Transverse colon (tissue), 4 donors: ENCODE measurements at regions not wholly inside any gene's neighbourhood (a gene's known extent, or its start where the extent isn't known, plus 50 kb on each side); places are given as distances from the start of the nearest gene placed in this dataset.

Source experiments
- DNase-seq: peaks from one replicate; pipeline ENCODE4 v3.0.0-alpha.2; 2019
- H3K27ac ChIP-seq, 4 donors: fragments of 200-600 bp; sonication (generic); 2 replicates each; pipeline ENCODE4 v1.5.1; 2016 to 2018; ENCODE audit warnings: inconsistent platforms in 4 of 4
- H3K27me3 ChIP-seq: fragments of 200-600 bp; sonication (generic); 2 replicates; pipeline ENCODE4 v1.5.1; 2017; ENCODE audit warnings: inconsistent platforms
- H3K36me3 ChIP-seq, 4 donors: fragments of 200-600 bp; sonication (generic); 2 replicates each; pipeline ENCODE4 v1.5.1; 2017 to 2019; ENCODE audit warnings: inconsistent platforms in 4 of 4
- H3K4me1 ChIP-seq, 4 donors: fragments of 200-600 bp; sonication (generic); 2 replicates each; pipeline ENCODE4 v1.5.1; 2017 to 2020; ENCODE audit warnings: inconsistent platforms in 4 of 4
- H3K4me3 ChIP-seq, 4 donors: fragments of 200-600 bp; sonication (generic); 1 replicate in 1 of 4; 2 replicates in 3 of 4; pipeline versions ENCODE4 v1.5.1 to v1.6.1; 2017 to 2019; ENCODE audit warnings: inconsistent platforms in 4 of 4
- H3K9me3 ChIP-seq, 2 donors: fragments of 200-600 bp; sonication (generic); 2 replicates each; pipeline ENCODE4 v1.5.1; 2017 to 2019; ENCODE audit warnings: inconsistent platforms in 2 of 2
- EP300 ChIP-seq: sonication (generic); formaldehyde crosslinking; IDR thresholded peaks from one replicate; pipeline ENCODE4 v1.6.1; 2017; ENCODE audit warnings: antibody characterized with exemption, low read depth
- POLR2A ChIP-seq: fragments of 450-650 bp; IDR thresholded peaks from one replicate; pipeline ENCODE4 v1.6.1; 2016; ENCODE audit warnings: antibody characterized with exemption, mild to moderate bottlenecking, moderate library complexity
- POLR2AphosphoS5 ChIP-seq, 3 donors: sonication (generic); formaldehyde crosslinking; IDR thresholded peaks; one replicate each; pipeline ENCODE4 v1.6.1; 2016; ENCODE audit warnings: antibody characterized with exemption in 3 of 3
- WGBS, 2 donors: methylation state at CpG; one replicate each; pipeline ENCODE4 v1.1.5; 2018; ENCODE audit warnings: low coverage in 1 of 2; 5-methylcytosine and 5-hydroxymethylcytosine counted together
- in situ Hi-C, 4 donors: fragments of 200-750 bp; cut with MboI; loops; one replicate each; pipeline versions ENCODE4 v1.15.0 to v1.15.1; 2017; ENCODE audit warnings: low sequenced_read_pairs in 3 of 4, low pct_ligation_motif_present in 1 of 4, low pct_unique_long_range_greater_than_20kb in 1 of 4
- intact Hi-C: fragments of 100-400 bp; cut with DNase I; formaldehyde crosslinking; loops from one replicate; pipeline ENCODE4 v1.15.1; 2023; ENCODE audit warnings: low total_unique reads
- TF ChIP-seq, protein P1 (sequence below), 5 experiments: fragments of 200-600 bp in 3 of 5; fragments of 450-650 bp in 2 of 5; sonication (generic) in 3 of 5; IDR thresholded peaks; 1 replicate in 2 of 5; 2 replicates in 3 of 5; pipeline ENCODE4 v1.5.1; 2016 to 2017; ENCODE audit warnings: antibody characterized with exemption in 5 of 5, inconsistent platforms in 3 of 5, mild to moderate bottlenecking in 2 of 5, moderate library complexity in 1 of 5

DNA sequence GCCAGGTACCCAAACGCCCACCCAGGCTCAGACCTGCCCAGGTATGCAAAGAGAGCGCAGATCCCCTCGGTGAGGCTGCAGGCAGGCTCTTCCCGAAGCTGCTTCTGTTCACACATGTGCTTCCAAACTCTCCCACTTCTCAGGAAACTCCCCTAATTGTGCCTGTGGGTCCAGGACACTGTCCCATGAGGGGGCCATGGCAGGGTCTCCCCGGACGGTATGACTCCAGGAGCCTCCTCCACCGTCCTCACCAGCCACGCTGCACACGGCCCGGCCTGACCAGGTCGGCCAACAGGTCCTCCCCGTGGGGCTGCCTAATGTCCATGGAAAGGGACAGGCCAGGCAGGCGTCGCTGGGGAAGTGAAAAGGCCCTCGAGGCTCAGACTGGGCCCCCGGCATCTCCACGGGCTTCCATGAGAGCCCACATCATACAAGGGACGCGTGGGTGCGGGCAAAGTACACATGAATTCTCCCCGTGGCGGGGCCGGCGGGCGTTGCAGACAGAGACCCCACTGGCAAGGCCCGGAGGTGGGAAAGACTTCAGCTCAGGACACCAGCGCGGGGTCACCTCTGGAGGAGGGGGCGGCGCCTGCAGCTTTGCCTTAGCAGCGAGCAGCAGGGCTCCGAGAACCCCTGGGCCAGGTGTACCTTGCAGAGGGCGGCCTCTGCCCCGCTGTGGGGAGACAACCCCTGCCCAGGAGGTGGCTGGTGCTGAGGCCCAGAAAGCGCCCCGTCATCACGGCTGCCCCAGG is 526.1 kb downstream of the BRD1 start:
- TF ChIP-seq, protein P1, sequence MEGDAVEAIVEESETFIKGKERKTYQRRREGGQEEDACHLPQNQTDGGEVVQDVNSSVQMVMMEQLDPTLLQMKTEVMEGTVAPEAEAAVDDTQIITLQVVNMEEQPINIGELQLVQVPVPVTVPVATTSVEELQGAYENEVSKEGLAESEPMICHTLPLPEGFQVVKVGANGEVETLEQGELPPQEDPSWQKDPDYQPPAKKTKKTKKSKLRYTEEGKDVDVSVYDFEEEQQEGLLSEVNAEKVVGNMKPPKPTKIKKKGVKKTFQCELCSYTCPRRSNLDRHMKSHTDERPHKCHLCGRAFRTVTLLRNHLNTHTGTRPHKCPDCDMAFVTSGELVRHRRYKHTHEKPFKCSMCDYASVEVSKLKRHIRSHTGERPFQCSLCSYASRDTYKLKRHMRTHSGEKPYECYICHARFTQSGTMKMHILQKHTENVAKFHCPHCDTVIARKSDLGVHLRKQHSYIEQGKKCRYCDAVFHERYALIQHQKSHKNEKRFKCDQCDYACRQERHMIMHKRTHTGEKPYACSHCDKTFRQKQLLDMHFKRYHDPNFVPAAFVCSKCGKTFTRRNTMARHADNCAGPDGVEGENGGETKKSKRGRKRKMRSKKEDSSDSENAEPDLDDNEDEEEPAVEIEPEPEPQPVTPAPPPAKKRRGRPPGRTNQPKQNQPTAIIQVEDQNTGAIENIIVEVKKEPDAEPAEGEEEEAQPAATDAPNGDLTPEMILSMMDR (IDR thresholded peaks at IDR 0.05) = no peak
- TF ChIP-seq POLR2AphosphoS5 (IDR thresholded peaks at IDR 0.05) (no peak), POLR2A (no peak), EP300 (no peak)
- Histone ChIP-seq H3K4me3 (no peak overlapping the region), H3K27me3 (peaks cover 23% of the 10 kb centered on the region), H3K9me3 (no peaks in the 10 kb centered on the region), H3K36me3 (no peaks in the 10 kb centered on the region), H3K27ac (no peak overlapping the region), H3K4me1 (peaks cover 0 to 4% (median 0%) of the 10 kb centered on the region in 4 donors)
- in situ Hi-C loops (no loop called here), intact Hi-C loops (loop anchor here (10.0 kb wide), 1 partner anchor 727 kb away; no protein-coding TSS in a partner anchor)
- DNase-seq = no peak
- 86 to 90% methylated on average over 2 to 32 of the region's 37 CpGs for whole genome bisulfite sequencing, 2 donors

DNA sequence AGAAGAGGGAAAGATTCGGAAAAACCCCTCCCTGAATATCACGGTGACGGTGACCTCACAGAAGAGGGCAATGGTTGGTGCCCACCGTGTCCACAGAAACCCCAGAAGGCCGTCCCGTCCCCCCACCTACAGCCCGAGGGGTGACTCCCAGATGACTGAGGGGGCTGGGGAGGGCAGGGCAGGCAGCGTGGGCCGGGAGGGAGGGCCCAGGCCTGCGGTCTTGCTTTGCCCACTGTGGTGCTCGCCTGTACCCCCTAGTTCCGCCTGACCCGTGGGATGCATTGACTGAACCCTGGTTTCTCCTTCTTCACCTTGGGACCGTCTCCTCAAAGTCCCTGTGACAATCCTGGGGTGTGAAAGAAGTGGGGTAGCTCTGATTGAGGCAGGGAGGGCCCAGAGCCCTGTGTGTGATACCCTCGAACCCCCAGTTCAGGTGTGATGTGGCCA is 526.7 kb downstream of the BRD1 start:
- H3K27me3 ChIP-seq = peaks cover 17% of the 10 kb centered on the region

DNA sequence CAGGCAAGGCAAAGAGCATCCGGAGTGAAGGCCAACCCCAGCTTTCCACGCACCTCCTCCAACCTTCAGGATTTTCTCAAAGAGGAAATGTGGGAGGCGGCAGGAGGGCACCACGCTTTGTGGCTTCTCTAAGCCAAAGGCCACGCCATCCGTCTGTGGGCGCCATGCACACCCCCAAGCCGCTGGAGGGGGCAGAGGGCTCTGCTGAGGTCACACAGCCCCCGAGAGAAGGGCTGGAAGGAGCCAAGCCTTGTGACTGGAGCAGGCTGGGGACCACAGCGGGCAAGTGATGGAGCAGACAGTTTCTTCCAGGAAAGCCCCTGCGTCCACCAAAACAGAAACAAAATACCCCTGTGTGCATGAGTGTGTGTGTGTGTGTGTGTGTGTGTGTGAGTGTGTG is 527.4 kb downstream of the BRD1 start:
- intact Hi-C loops = loop anchor here (10.0 kb wide), 1 partner anchor 725 kb away; no protein-coding TSS in a partner anchor

More for the DNA sequence above, 526.7 kb downstream of the BRD1 start:
- no peak for TF ChIP-seq EP300
- WGBS, 2 donors = 77% methylated on average over 15 of the region's 15 CpGs; no CpG with 5 or more reads in 1 of the 2 donors
- DNase-seq = no peak
- Histone ChIP-seq H3K36me3 (no peaks in the 10 kb centered on the region), H3K9me3 (no peaks in the 10 kb centered on the region), H3K27ac (no peak overlapping the region), H3K4me3 (no peak overlapping the region), H3K4me1 (peaks cover 0 to 4% (median 0%) of the 10 kb centered on the region in 4 donors)
- intact Hi-C loops = loop anchor here (10.0 kb wide), 1 partner anchor 726 kb away; no protein-coding TSS in a partner anchor
- in situ Hi-C loops = no loop called here

DNA sequence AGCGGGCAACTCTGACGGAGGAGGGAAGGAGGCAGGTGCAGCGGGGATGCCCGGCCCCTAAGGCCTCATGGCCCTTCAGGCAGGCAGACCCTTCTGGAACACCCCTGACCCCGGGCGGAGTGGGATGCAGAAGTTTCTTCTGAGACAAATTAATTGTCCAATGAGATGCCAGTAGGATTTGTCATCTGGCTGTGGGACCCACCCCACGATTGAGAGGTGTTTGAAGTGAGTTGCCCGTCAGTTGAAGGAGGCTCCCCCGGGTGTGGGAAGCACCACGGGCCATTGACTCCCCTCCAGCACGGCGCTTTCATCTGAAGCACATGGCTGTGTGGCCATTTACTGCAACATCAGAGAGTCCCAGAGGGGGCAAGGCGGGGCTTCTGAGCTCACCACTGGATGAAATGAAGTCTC is 527.8 kb downstream of the BRD1 start:
- TF ChIP-seq EP300 = no peak
- TF ChIP-seq, protein P1 (IDR thresholded peaks at IDR 0.05) = no peak
- TF ChIP-seq POLR2A = no peak
- no peak for TF ChIP-seq POLR2AphosphoS5 (IDR thresholded peaks at IDR 0.05)
- peaks cover 6% of the 10 kb centered on the region for H3K27me3 ChIP-seq
- in situ Hi-C loops = no loop called here
- WGBS, 2 donors = 84% methylated on average over 13 of the region's 13 CpGs; no CpG with 5 or more reads in 1 of the 2 donors
- no peak overlapping the region for H3K27ac ChIP-seq
- no peak for DNase-seq
- H3K4me1 ChIP-seq = peaks cover 0 to under 1% (median 0%) of the 10 kb centered on the region in 4 donors
- intact Hi-C loops = loop anchor here (10.0 kb wide), 1 partner anchor 725 kb away; no protein-coding TSS in a partner anchor
- no peak overlapping the region for H3K4me3 ChIP-seq
- H3K9me3 ChIP-seq = no peaks in the 10 kb centered on the region
- no peaks in the 10 kb centered on the region for H3K36me3 ChIP-seq

More for the DNA sequence above, 527.4 kb downstream of the BRD1 start:
- Histone ChIP-seq H3K27me3 (peaks cover 10% of the 10 kb centered on the region), H3K4me1 (peaks cover 0 to 4% (median 0%) of the 10 kb centered on the region in 4 donors), H3K4me3 (no peak overlapping the region), H3K27ac (no peak overlapping the region), H3K36me3 (no peaks in the 10 kb centered on the region), H3K9me3 (no peaks in the 10 kb centered on the region)
- in situ Hi-C loops = no loop called here
- 67 to 84% methylated on average over 1 to 11 of the region's 11 CpGs for WGBS, 2 donors
- TF ChIP-seq POLR2A = no peak
- no peak for DNase-seq
